ENCODE measurements at regions not wholly inside any gene's neighbourhood (a gene's known extent, or its start where the extent isn't known, plus 50 kb on each side); places are given as distances from the start of the nearest gene placed in this dataset.

GRCh38 chr17:73936908-73937627 is 266.4 kb upstream of the RPL38 start:
- no peak for DNase-seq

- DNase-seq: no peak
These were observed 264.8 kb upstream of the RPL38 start for GRCh38 chr17:73938706-73939105.

- no peak for DNase-seq
These were observed 263.7 kb upstream of the RPL38 start for GRCh38 chr17:73939806-73940205.

- DNase-seq: no peak
These were observed 263.0 kb upstream of the RPL38 start for GRCh38 chr17:73940511-73940910.

- DNase-seq: no peak
These were observed 261.5 kb upstream of the RPL38 start for GRCh38 chr17:73941919-73942530.

GRCh38 chr17:73942703-73943415 is 260.6 kb upstream of the RPL38 start:
- DNase-seq: no peak

- no peak for DNase-seq
These were observed 259.9 kb upstream of the RPL38 start for GRCh38 chr17:73943416-73944110.

GRCh38 chr17:73944366-73944765 is 259.1 kb upstream of the RPL38 start:
- DNase-seq: no peak

- DNase-seq: no peak
These were observed 256.1 kb upstream of the RPL38 start for GRCh38 chr17:73947281-73947965.

- no peak for DNase-seq
These were observed 255.5 kb upstream of the RPL38 start for GRCh38 chr17:73947966-73948355.

- no peak for DNase-seq
These were observed 253.4 kb upstream of the RPL38 start for GRCh38 chr17:73949903-73950592.

- DNase-seq: no peak
These were observed 252.9 kb upstream of the RPL38 start for GRCh38 chr17:73950593-73950914.

- DNase-seq: no peak
These were observed 251.4 kb upstream of the RPL38 start for GRCh38 chr17:73952082-73952479.

- peak in 1 of 2 experiments; percentile 32 for DNase-seq
These were observed 250.8 kb upstream of the RPL38 start for GRCh38 chr17:73952480-73953205.

- no peak for DNase-seq
These were observed 250.1 kb upstream of the RPL38 start for GRCh38 chr17:73953206-73954033.

- no peak for DNase-seq
These were observed 248.5 kb upstream of the RPL38 start for GRCh38 chr17:73954951-73955350.

GRCh38 chr17:73955616-73956015 is 247.9 kb upstream of the RPL38 start:
- DNase-seq: no peak

- DNase-seq: no peak
These were observed 247.3 kb upstream of the RPL38 start for GRCh38 chr17:73956169-73956568.

GRCh38 chr17:73956595-73957465 is 246.6 kb upstream of the RPL38 start:
- DNase-seq: peak; percentile 12 to 47

GRCh38 chr17:73957564-73957963 is 245.9 kb upstream of the RPL38 start:
- DNase-seq: no peak
